HEK293T (cell line): ENCODE measurements at regions not wholly inside any gene's neighbourhood (a gene's known extent, or its start where the extent isn't known, plus 50 kb on each side); places are given as distances from the start of the nearest gene placed in this dataset.

Source experiments
- CTCF ChIA-PET: fragments of 350-600 bp; formaldehyde crosslinking; extraction: SDS; loops from one replicate; lab custom pipeline; 2021; ENCODE audit warnings: antibody characterized with exemption, inconsistent platforms; lab: Yijun Ruan, JAX
- POLR2A ChIA-PET: fragments of 350-600 bp; formaldehyde crosslinking; extraction: SDS; loops from one replicate; lab custom pipeline; 2020; ENCODE audit warnings: antibody characterized with exemption, inconsistent platforms; lab: Yijun Ruan, JAX
- DNase-seq: peaks from one replicate; pipeline ENCODE4 v3.0.0; 2012; ENCODE audit warnings: mixed read lengths; ENCODE audit errors: extremely low spot score
- ARNT ChIP-seq: fragments of 450-650 bp; IDR thresholded peaks from 2 replicates; pipeline ENCODE4 v1.6.1; 2017; ENCODE audit warnings: mild to moderate bottlenecking
- BHLHE40 ChIP-seq: fragments of 450-650 bp; IDR thresholded peaks from 2 replicates; pipeline ENCODE4 v1.6.1; 2016; ENCODE audit warnings: mild to moderate bottlenecking, moderate library complexity, borderline replicate concordance
- CTBP1 ChIP-seq: fragments of 450-650 bp; IDR thresholded peaks from 2 replicates; pipeline ENCODE4 v1.6.1; 2016; ENCODE audit warnings: borderline replicate concordance
- ELF4 ChIP-seq: fragments of 450-650 bp; IDR thresholded peaks from 2 replicates; pipeline ENCODE4 v1.6.1; 2017; ENCODE audit warnings: antibody characterized with exemption
- FOXA1 ChIP-seq: fragments of 450-650 bp; IDR thresholded peaks from 2 replicates; pipeline ENCODE4 v1.6.1; 2016; ENCODE audit warnings: mild to moderate bottlenecking
- FOXK2 ChIP-seq: fragments of 450-650 bp; IDR thresholded peaks from 2 replicates; pipeline ENCODE4 v1.6.1; 2016; ENCODE audit warnings: mild to moderate bottlenecking
- FOXM1 ChIP-seq: fragments of 450-650 bp; IDR thresholded peaks from 2 replicates; pipeline ENCODE4 v1.6.1; 2017; ENCODE audit warnings: mild to moderate bottlenecking, borderline replicate concordance
- HDGF ChIP-seq: fragments of 450-650 bp; IDR thresholded peaks from 2 replicates; pipeline ENCODE4 v1.6.1; 2017; ENCODE audit warnings: antibody characterized with exemption, borderline replicate concordance
- L3MBTL2 ChIP-seq: fragments of 450-650 bp; conservative IDR thresholded peaks from 2 replicates; pipeline ENCODE4 v1.6.1; 2016; ENCODE audit warnings: mild to moderate bottlenecking
- LEF1 ChIP-seq: fragments of 450-650 bp; IDR thresholded peaks from 2 replicates; pipeline ENCODE4 v1.6.1; 2017; ENCODE audit warnings: mild to moderate bottlenecking, borderline replicate concordance
- NFRKB ChIP-seq: fragments of 450-650 bp; IDR thresholded peaks from 2 replicates; pipeline ENCODE4 v1.6.1; 2016; ENCODE audit warnings: mild to moderate bottlenecking, moderate library complexity
- PKNOX1 ChIP-seq: fragments of 450-650 bp; IDR thresholded peaks from 2 replicates; pipeline ENCODE4 v1.6.1; 2016
- SP1 ChIP-seq: fragments of 450-650 bp; IDR thresholded peaks from 2 replicates; pipeline ENCODE4 v1.6.1; 2017
- SUZ12 ChIP-seq: fragments of 450-650 bp; IDR thresholded peaks from 2 replicates; pipeline ENCODE4 v1.6.1; 2016; ENCODE audit warnings: mild to moderate bottlenecking
- TARDBP ChIP-seq: fragments of 450-650 bp; IDR thresholded peaks from 2 replicates; pipeline ENCODE4 v1.6.1; 2016
- ZNF384 ChIP-seq: fragments of 450-650 bp; IDR thresholded peaks from 2 replicates; pipeline ENCODE4 v1.6.1; 2016

- ChIA-PET POLR2A (no interaction called here), CTCF (no interaction called here)
- TF ChIP-seq L3MBTL2 (no peak), SUZ12 (no peak)
- no peak for DNase-seq
Measured at GRCh38 chr2:145199827-145200706, 680.1 kb upstream of the ZEB2 start.

- ChIA-PET POLR2A (no interaction called here), CTCF (no interaction called here)
- no peak for DNase-seq
- TF ChIP-seq TARDBP (no peak), BHLHE40 (no peak), LEF1 (no peak), SUZ12 (no peak), L3MBTL2 (no peak), FOXA1 (no peak), FOXM1 (no peak), PKNOX1 (no peak), CTBP1 (no peak), SP1 (no peak), HDGF (no peak), NFRKB (no peak), FOXK2 (no peak)
Measured at GRCh38 chr2:145199042-145199441, 679.1 kb upstream of the ZEB2 start.

GRCh38 chr2:145198555-145198954 is 678.6 kb upstream of the ZEB2 start:
- ChIA-PET CTCF (no interaction called here), POLR2A (no interaction called here)
- no peak for DNase-seq
- TF ChIP-seq ELF4 (no peak), LEF1 (no peak), BHLHE40 (no peak), NFRKB (no peak), HDGF (no peak), FOXA1 (no peak), CTBP1 (no peak), ARNT (no peak), ZNF384 (no peak), SUZ12 (no peak), FOXM1 (no peak), L3MBTL2 (no peak), FOXK2 (no peak), PKNOX1 (no peak), SP1 (no peak), TARDBP (no peak)

- ChIA-PET POLR2A (no interaction called here), CTCF (no interaction called here)
- TF ChIP-seq ELF4: no peak
- peak; percentile 84 for TF ChIP-seq PKNOX1
- no peak for DNase-seq
Measured at GRCh38 chr2:145197944-145198343, 678.0 kb upstream of the ZEB2 start.

GRCh38 chr2:145194673-145195072 is 674.8 kb upstream of the ZEB2 start:
- TF ChIP-seq NFRKB (no peak), FOXK2 (no peak), CTBP1 (no peak), TARDBP (no peak), HDGF (no peak), LEF1 (no peak), SP1 (no peak), PKNOX1 (peak; percentile 96)
- peak; percentile 45 for DNase-seq
- POLR2A ChIA-PET: interaction anchor here (0.9 kb wide), 1 partner anchor 1252 kb away, joined by 3 read pairs; no protein-coding TSS in a partner anchor

GRCh38 chr2:145190031-145190703 is 670.2 kb upstream of the ZEB2 start:
- no peak for DNase-seq
- ChIA-PET POLR2A (no interaction called here), CTCF (interaction anchor here (0.7 kb wide), 1 partner anchor 19 kb away, joined by 5 read pairs; no protein-coding TSS in a partner anchor)
- TF ChIP-seq SP1 (no peak), LEF1 (no peak), BHLHE40 (no peak), FOXM1 (no peak), L3MBTL2 (no peak), NFRKB (no peak), HDGF (no peak), SUZ12 (no peak), ZNF384 (no peak), TARDBP (no peak), FOXA1 (no peak), FOXK2 (no peak), CTBP1 (no peak), PKNOX1 (no peak), ELF4 (no peak)

More at GRCh38 chr2:145194673-145195072, 674.8 kb upstream of the ZEB2 start:
- CTCF ChIA-PET: no interaction called here
